ENCODE measurements at regions not wholly inside any gene's neighbourhood (a gene's known extent, or its start where the extent isn't known, plus 50 kb on each side); places are given as distances from the start of the nearest gene placed in this dataset.

DNA sequence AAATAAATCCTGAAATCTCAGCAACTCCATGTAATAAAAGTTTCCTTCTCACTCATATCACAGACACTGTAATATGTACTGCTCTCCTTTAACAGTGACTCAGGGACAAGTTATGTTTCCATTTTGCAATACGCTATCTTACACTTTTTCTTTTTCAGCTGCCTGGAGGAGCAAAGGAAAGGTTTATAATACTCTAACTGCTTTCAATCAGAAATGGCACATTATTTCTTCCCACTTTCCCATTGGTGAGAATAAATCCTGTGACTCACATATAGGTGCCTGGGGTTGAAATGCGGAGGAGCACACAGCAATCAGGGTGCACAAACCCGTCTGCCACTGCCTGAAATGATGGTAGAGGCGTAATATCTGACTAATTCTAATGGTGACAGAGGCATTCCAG is 186.6 kb downstream of the HINT1 start:
- no peaks in the 10 kb centered on the region for H4K20me1 ChIP-seq (ENCODE audit: control insufficient read depth, insufficient read depth)
- H3K4me1 ChIP-seq (ENCODE audit: control insufficient read depth, insufficient read depth, low read length): no peaks in the 10 kb centered on the region
- POLR2A ChIA-PET: no interaction called here
- CTCF ChIA-PET: no interaction called here
- RAD21 ChIA-PET (ENCODE audit: unreplicated experiment): no interaction called here
- SMC1A ChIA-PET (ENCODE audit: uncharacterized antibody, unreplicated experiment): no interaction called here
- H3K4me2 ChIP-seq (ENCODE audit: control insufficient read depth, insufficient read depth): no peak overlapping the region
- no peaks in the 10 kb centered on the region for H3K79me2 ChIP-seq (ENCODE audit: control insufficient read depth, insufficient read depth, low read length)
- FAIRE-seq (no peak), DNase-seq (ENCODE audit: low read depth, low spot score) (no peak), ATAC-seq (no peak)
- H3K27ac ChIP-seq (ENCODE audit: control insufficient read depth, insufficient read depth): no peak overlapping the region
- no peak overlapping the region for H3K4me3 ChIP-seq
- H3K27me3 ChIP-seq (replicated peaks in 1 of 2; ENCODE audit: control insufficient read depth in 2 of 2, insufficient read depth in 2 of 2, low read length in 1 of 2): no peaks in the 10 kb centered on the region
- WGBS (ENCODE audit: insufficient coverage, insufficient replicate concordance, low lambda C conversion rate, missing lambda C conversion rate): 36% methylated on average over 4 of the region's 4 CpGs
- no peak overlapping the region for H2AFZ ChIP-seq (ENCODE audit: control insufficient read depth, low read depth, low read length)
- no peaks in the 10 kb centered on the region for H3K36me3 ChIP-seq (ENCODE audit: control insufficient read depth in 2 of 2, insufficient read depth in 2 of 2, low read length in 1 of 2)
- no peak overlapping the region for H3K9ac ChIP-seq (ENCODE audit: control insufficient read depth, insufficient read depth, low read length)
- TF ChIP-seq, protein P1, sequence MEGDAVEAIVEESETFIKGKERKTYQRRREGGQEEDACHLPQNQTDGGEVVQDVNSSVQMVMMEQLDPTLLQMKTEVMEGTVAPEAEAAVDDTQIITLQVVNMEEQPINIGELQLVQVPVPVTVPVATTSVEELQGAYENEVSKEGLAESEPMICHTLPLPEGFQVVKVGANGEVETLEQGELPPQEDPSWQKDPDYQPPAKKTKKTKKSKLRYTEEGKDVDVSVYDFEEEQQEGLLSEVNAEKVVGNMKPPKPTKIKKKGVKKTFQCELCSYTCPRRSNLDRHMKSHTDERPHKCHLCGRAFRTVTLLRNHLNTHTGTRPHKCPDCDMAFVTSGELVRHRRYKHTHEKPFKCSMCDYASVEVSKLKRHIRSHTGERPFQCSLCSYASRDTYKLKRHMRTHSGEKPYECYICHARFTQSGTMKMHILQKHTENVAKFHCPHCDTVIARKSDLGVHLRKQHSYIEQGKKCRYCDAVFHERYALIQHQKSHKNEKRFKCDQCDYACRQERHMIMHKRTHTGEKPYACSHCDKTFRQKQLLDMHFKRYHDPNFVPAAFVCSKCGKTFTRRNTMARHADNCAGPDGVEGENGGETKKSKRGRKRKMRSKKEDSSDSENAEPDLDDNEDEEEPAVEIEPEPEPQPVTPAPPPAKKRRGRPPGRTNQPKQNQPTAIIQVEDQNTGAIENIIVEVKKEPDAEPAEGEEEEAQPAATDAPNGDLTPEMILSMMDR (IDR thresholded peaks at IDR 0.05 in 2 of 3, conservative IDR thresholded peaks at IDR 0.05 in 1 of 3; ENCODE audit: control insufficient read depth in 2 of 3, extremely low read depth in 1 of 3, insufficient read depth in 1 of 3, low read depth in 3 of 3, low read length in 3 of 3): no peak
- no TSS peak for BruUV-seq (replicated peaks)
- intact Hi-C loops (cut with micrococcal nuclease; ENCODE audit: unreplicated experiment) (no loop called here), in situ Hi-C loops (cut with MboI) (no loop called here)
- H3K9me3 ChIP-seq (replicated peaks; ENCODE audit: control insufficient read depth, insufficient read depth, low read length): no peaks in the 10 kb centered on the region

DNA sequence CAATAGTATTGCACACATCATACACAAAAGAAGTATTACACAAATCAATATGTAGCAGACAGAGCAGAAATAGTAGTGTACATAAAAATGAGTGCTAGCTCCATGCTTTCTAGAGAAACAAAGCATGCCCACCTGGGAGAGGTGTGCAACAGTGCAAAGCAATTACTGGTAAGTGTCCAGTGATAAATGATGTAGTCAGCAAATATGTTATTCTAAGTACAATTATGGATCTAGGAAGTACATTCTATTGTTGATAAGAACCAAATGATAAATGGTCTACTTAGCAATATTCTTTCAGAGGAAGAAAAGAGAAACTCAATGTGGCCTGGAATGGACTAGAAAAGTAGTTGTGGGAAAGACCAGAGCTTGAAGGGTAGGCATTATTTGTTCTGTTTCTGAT is 188.6 kb downstream of the HINT1 start:
- no TSS peak for BruUV-seq (replicated peaks)
- TF ChIP-seq IKZF1 (conservative IDR thresholded peaks at IDR 0.05) (no peak), NR2F1 (conservative IDR thresholded peaks at IDR 0.05) (no peak), TCF12 (IDR thresholded peaks at IDR 0.05; ENCODE audit: low read depth, low read length) (no peak), NRF1 (conservative IDR thresholded peaks at IDR 0.05; ENCODE audit: low read depth, low read length) (no peak), ATF7 (IDR thresholded peaks at IDR 0.05; ENCODE audit: low read depth) (no peak), ZZZ3 (IDR thresholded peaks at IDR 0.05; ENCODE audit: control insufficient read depth, insufficient read length, low read depth) (no peak)
- TF ChIP-seq, protein P2, sequence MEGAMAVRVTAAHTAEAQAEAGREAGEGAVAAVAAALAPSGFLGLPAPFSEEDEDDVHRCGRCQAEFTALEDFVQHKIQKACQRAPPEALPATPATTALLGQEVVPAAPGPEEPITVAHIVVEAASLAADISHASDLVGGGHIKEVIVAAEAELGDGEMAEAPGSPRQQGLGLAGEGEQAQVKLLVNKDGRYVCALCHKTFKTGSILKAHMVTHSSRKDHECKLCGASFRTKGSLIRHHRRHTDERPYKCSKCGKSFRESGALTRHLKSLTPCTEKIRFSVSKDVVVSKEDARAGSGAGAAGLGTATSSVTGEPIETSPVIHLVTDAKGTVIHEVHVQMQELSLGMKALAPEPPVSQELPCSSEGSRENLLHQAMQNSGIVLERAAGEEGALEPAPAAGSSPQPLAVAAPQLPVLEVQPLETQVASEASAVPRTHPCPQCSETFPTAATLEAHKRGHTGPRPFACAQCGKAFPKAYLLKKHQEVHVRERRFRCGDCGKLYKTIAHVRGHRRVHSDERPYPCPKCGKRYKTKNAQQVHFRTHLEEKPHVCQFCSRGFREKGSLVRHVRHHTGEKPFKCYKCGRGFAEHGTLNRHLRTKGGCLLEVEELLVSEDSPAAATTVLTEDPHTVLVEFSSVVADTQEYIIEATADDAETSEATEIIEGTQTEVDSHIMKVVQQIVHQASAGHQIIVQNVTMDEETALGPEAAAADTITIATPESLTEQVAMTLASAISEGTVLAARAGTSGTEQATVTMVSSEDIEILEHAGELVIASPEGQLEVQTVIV (IDR thresholded peaks at IDR 0.05; ENCODE audit: borderline replicate concordance, partially characterized antibody): no peak
- TF ChIP-seq, protein P3, sequence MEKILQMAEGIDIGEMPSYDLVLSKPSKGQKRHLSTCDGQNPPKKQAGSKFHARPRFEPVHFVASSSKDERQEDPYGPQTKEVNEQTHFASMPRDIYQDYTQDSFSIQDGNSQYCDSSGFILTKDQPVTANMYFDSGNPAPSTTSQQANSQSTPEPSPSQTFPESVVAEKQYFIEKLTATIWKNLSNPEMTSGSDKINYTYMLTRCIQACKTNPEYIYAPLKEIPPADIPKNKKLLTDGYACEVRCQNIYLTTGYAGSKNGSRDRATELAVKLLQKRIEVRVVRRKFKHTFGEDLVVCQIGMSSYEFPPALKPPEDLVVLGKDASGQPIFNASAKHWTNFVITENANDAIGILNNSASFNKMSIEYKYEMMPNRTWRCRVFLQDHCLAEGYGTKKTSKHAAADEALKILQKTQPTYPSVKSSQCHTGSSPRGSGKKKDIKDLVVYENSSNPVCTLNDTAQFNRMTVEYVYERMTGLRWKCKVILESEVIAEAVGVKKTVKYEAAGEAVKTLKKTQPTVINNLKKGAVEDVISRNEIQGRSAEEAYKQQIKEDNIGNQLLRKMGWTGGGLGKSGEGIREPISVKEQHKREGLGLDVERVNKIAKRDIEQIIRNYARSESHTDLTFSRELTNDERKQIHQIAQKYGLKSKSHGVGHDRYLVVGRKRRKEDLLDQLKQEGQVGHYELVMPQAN (conservative IDR thresholded peaks at IDR 0.05): no peak
- TF ChIP-seq, protein P4, sequence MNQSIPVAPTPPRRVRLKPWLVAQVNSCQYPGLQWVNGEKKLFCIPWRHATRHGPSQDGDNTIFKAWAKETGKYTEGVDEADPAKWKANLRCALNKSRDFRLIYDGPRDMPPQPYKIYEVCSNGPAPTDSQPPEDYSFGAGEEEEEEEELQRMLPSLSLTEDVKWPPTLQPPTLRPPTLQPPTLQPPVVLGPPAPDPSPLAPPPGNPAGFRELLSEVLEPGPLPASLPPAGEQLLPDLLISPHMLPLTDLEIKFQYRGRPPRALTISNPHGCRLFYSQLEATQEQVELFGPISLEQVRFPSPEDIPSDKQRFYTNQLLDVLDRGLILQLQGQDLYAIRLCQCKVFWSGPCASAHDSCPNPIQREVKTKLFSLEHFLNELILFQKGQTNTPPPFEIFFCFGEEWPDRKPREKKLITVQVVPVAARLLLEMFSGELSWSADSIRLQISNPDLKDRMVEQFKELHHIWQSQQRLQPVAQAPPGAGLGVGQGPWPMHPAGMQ (IDR thresholded peaks at IDR 0.05; ENCODE audit: borderline replicate concordance): no peak

More for the DNA sequence above, 188.6 kb downstream of the HINT1 start:
- intact Hi-C loops (cut with micrococcal nuclease; ENCODE audit: unreplicated experiment): no loop called here
- H4K20me1 ChIP-seq (ENCODE audit: control insufficient read depth, insufficient read depth): no peaks in the 10 kb centered on the region
- no peak overlapping the region for H3K4me3 ChIP-seq
- H3K27ac ChIP-seq (ENCODE audit: control insufficient read depth, insufficient read depth): no peak overlapping the region
- CTCF ChIA-PET: interaction anchor here (1.5 kb wide), 1 partner anchor 12 kb away, joined by 4 read pairs; no protein-coding TSS in a partner anchor
- H3K36me3 ChIP-seq (ENCODE audit: control insufficient read depth in 2 of 2, insufficient read depth in 2 of 2, low read length in 1 of 2): no peaks in the 10 kb centered on the region
- H3K79me2 ChIP-seq (ENCODE audit: control insufficient read depth, insufficient read depth, low read length): no peaks in the 10 kb centered on the region
- no peak overlapping the region for H3K9ac ChIP-seq (ENCODE audit: control insufficient read depth, insufficient read depth, low read length)
- no peak for DNase-seq (ENCODE audit: low read depth, low spot score)
- no peaks in the 10 kb centered on the region for H3K27me3 ChIP-seq (replicated peaks in 1 of 2; ENCODE audit: control insufficient read depth in 2 of 2, insufficient read depth in 2 of 2, low read length in 1 of 2)
- H2AFZ ChIP-seq (ENCODE audit: control insufficient read depth, low read depth, low read length): no peak overlapping the region
- RAD21 ChIA-PET (ENCODE audit: unreplicated experiment): no interaction called here
- no peak overlapping the region for H3K4me2 ChIP-seq (ENCODE audit: control insufficient read depth, insufficient read depth)
- SMC1A ChIA-PET (ENCODE audit: uncharacterized antibody, unreplicated experiment): no interaction called here
- FAIRE-seq: no peak
- no peaks in the 10 kb centered on the region for H3K4me1 ChIP-seq (ENCODE audit: control insufficient read depth, insufficient read depth, low read length)
- POLR2A ChIA-PET: no interaction called here
- H3K9me3 ChIP-seq (replicated peaks; ENCODE audit: control insufficient read depth, insufficient read depth, low read length): no peaks in the 10 kb centered on the region
- ATAC-seq: no peak
- in situ Hi-C loops (cut with MboI): no loop called here
